ENCODE measurements at regions not wholly inside any gene's neighbourhood (a gene's known extent, or its start where the extent isn't known, plus 50 kb on each side); places are given as distances from the start of the nearest gene placed in this dataset.

DNA sequence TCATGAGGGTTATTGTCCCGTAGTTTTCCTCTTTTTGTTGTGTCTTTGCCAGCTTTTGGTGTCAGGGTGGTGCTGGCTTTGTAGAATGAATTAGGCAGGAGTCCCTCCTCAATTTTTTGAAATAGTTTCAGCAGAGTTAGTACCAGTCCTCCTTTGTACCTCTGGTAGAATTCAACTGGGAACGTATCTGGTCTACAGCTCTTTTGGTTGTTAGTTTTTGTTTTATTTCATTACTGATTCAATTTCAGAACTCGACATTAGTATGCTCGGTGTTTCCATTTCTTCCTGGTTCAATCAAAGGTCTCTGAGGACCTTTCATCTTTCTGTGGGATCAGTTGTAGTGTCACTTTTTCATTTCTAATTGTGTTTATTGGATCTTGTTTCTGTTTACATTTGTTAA lies 1237.0 kb upstream of the PCDH9 start:
- in situ Hi-C loops (cut with HindIII; ENCODE audit: low pct_unique_long_range_greater_than_20kb, low sequenced_read_pairs), result no loop called here
- H3K27ac ChIP-seq (ENCODE audit: low read length), result peak overlapping the region; percentile 29; the same call in 1 of the 2 replicates
- H3K27me3 ChIP-seq (ENCODE audit: control insufficient read depth, insufficient read depth, low read length), result no peaks in the 10 kb centered on the region
- ATAC-seq, result no peak
- POLR2A ChIA-PET, result no interaction called here
- TF ChIP-seq SIN3A (IDR thresholded peaks at IDR 0.05; ENCODE audit: borderline replicate concordance, insufficient read depth, low read depth, low read length) (no peak), POLR2AphosphoS5 (IDR thresholded peaks at IDR 0.05; ENCODE audit: low read depth, low read length) (no peak), TCF7L2 (IDR thresholded peaks at IDR 0.05; ENCODE audit: low read depth, low read length) (no peak)
- TF ChIP-seq, protein P1, sequence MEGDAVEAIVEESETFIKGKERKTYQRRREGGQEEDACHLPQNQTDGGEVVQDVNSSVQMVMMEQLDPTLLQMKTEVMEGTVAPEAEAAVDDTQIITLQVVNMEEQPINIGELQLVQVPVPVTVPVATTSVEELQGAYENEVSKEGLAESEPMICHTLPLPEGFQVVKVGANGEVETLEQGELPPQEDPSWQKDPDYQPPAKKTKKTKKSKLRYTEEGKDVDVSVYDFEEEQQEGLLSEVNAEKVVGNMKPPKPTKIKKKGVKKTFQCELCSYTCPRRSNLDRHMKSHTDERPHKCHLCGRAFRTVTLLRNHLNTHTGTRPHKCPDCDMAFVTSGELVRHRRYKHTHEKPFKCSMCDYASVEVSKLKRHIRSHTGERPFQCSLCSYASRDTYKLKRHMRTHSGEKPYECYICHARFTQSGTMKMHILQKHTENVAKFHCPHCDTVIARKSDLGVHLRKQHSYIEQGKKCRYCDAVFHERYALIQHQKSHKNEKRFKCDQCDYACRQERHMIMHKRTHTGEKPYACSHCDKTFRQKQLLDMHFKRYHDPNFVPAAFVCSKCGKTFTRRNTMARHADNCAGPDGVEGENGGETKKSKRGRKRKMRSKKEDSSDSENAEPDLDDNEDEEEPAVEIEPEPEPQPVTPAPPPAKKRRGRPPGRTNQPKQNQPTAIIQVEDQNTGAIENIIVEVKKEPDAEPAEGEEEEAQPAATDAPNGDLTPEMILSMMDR (IDR thresholded peaks at IDR 0.05), result no peak
- TF ChIP-seq, protein P2, sequence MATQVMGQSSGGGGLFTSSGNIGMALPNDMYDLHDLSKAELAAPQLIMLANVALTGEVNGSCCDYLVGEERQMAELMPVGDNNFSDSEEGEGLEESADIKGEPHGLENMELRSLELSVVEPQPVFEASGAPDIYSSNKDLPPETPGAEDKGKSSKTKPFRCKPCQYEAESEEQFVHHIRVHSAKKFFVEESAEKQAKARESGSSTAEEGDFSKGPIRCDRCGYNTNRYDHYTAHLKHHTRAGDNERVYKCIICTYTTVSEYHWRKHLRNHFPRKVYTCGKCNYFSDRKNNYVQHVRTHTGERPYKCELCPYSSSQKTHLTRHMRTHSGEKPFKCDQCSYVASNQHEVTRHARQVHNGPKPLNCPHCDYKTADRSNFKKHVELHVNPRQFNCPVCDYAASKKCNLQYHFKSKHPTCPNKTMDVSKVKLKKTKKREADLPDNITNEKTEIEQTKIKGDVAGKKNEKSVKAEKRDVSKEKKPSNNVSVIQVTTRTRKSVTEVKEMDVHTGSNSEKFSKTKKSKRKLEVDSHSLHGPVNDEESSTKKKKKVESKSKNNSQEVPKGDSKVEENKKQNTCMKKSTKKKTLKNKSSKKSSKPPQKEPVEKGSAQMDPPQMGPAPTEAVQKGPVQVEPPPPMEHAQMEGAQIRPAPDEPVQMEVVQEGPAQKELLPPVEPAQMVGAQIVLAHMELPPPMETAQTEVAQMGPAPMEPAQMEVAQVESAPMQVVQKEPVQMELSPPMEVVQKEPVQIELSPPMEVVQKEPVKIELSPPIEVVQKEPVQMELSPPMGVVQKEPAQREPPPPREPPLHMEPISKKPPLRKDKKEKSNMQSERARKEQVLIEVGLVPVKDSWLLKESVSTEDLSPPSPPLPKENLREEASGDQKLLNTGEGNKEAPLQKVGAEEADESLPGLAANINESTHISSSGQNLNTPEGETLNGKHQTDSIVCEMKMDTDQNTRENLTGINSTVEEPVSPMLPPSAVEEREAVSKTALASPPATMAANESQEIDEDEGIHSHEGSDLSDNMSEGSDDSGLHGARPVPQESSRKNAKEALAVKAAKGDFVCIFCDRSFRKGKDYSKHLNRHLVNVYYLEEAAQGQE (IDR thresholded peaks at IDR 0.05; ENCODE audit: insufficient read depth in 1 of 2, low read depth in 2 of 2, low read length in 1 of 2), result no peak
- CTCF ChIA-PET, result no interaction called here
- H3K9me3 ChIP-seq (ENCODE audit: control insufficient read depth, insufficient read depth, low read depth, low read length), result no peaks in the 10 kb centered on the region
- no peaks in the 10 kb centered on the region for H3K4me1 ChIP-seq (ENCODE audit: control insufficient read depth, insufficient read depth, low read length)
- H3K36me3 ChIP-seq (ENCODE audit: control insufficient read depth, insufficient read depth, low read length), result no peaks in the 10 kb centered on the region
- intact Hi-C loops (cut with micrococcal nuclease; ENCODE audit: unreplicated experiment), result no loop called here
- H3K4me3 ChIP-seq (ENCODE audit: low read depth in 2 of 2, low read length in 2 of 2), result no peak overlapping the region
- no TSS peak for BruUV-seq (replicated peaks)
- DNase-seq (ENCODE audit: low read depth, low spot score), result no peak

DNA sequence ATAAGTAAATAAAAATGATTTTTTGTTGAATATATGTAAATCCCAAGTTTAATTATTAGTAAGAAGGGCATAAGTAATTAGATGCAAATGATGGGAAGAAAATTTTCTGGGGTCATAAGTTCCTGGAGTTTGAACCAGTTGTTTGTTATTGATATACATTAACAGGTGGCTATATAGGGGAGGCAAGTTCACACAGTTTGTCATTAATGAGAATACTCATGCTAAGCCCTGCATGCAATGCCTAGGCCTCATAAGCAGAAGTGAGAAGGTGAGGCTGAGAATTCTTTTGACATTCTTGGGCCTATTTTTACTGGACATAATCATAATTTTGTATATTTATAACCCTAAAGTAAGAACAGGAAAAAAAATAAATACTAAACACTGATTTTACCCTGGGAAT lies 1210.7 kb upstream of the PCDH9 start:
- H3K36me3 ChIP-seq (ENCODE audit: control insufficient read depth, insufficient read depth, low read length), result no peaks in the 10 kb centered on the region
- no TSS peak for BruUV-seq (replicated peaks)
- in situ Hi-C loops (cut with HindIII; ENCODE audit: low pct_unique_long_range_greater_than_20kb, low sequenced_read_pairs) (no loop called here), intact Hi-C loops (cut with micrococcal nuclease; ENCODE audit: unreplicated experiment) (no loop called here)
- H3K4me3 ChIP-seq (ENCODE audit: low read depth in 2 of 2, low read length in 2 of 2), result no peak overlapping the region
- no peak for DNase-seq (ENCODE audit: low read depth, low spot score)
- no peaks in the 10 kb centered on the region for H3K27me3 ChIP-seq (ENCODE audit: control insufficient read depth, insufficient read depth, low read length)
- TF ChIP-seq, protein P1 (IDR thresholded peaks at IDR 0.05), result no peak
- TF ChIP-seq TCF7L2 (IDR thresholded peaks at IDR 0.05; ENCODE audit: low read depth, low read length) (no peak), POLR2AphosphoS5 (IDR thresholded peaks at IDR 0.05; ENCODE audit: low read depth, low read length) (no peak), SIN3A (IDR thresholded peaks at IDR 0.05; ENCODE audit: borderline replicate concordance, insufficient read depth, low read depth, low read length) (no peak)
- TF ChIP-seq, protein P2 (IDR thresholded peaks at IDR 0.05; ENCODE audit: insufficient read depth in 1 of 2, low read depth in 2 of 2, low read length in 1 of 2), result no peak
- H3K4me1 ChIP-seq (ENCODE audit: control insufficient read depth, insufficient read depth, low read length), result no peaks in the 10 kb centered on the region
- ChIA-PET POLR2A (no interaction called here), CTCF (no interaction called here)
- ATAC-seq, result no peak
- no peaks in the 10 kb centered on the region for H3K9me3 ChIP-seq (ENCODE audit: control insufficient read depth, insufficient read depth, low read depth, low read length)
- no peak overlapping the region for H3K27ac ChIP-seq (ENCODE audit: low read length)
